Smooth muscle cell (in vitro differentiated cells): ENCODE measurements at regions not wholly inside any gene's neighbourhood (a gene's known extent, or its start where the extent isn't known, plus 50 kb on each side); places are given as distances from the start of the nearest gene placed in this dataset.

ENCODE experiments used
- DNase-seq: peaks from one replicate; lab custom pipeline; 2025; ENCODE audit not compliant: unreplicated experiment; lab: John Stamatoyannopoulos, UW
- H2AFZ ChIP-seq: fragments of 200-600 bp; sonication (generic); 2 replicates; pipeline ENCODE4 v1.6.0; 2016; ENCODE audit warnings: antibody characterized with exemption, low read depth, mild to moderate bottlenecking
- H3F3A ChIP-seq: fragments of 200-600 bp; sonication (generic); 2 replicates; pipeline ENCODE4 v1.6.0; 2017; ENCODE audit warnings: antibody characterized with exemption, low read depth
- H3K27ac ChIP-seq: fragments of 200-600 bp; sonication (generic); 2 replicates; pipeline ENCODE4 v1.5.1; 2016; ENCODE audit warnings: low read depth, mild to moderate bottlenecking
- H3K27me3 ChIP-seq: fragments of 200-600 bp; sonication (generic); 2 replicates; pipeline ENCODE4 v1.6.1; 2016; ENCODE audit warnings: low read depth, mild to moderate bottlenecking
- H3K36me3 ChIP-seq: fragments of 200-600 bp; sonication (generic); 2 replicates; pipeline ENCODE4 v1.5.1; 2016; ENCODE audit warnings: low read depth
- H3K4me1 ChIP-seq: fragments of 200-600 bp; sonication (generic); 2 replicates; pipeline ENCODE4 v1.5.1; 2016; ENCODE audit warnings: low read depth
- H3K4me2 ChIP-seq: fragments of 200-600 bp; sonication (generic); 2 replicates; pipeline ENCODE4 v1.6.0; 2016; ENCODE audit warnings: mild to moderate bottlenecking
- H3K4me3 ChIP-seq: fragments of 200-600 bp; sonication (generic); 2 replicates; pipeline ENCODE4 v1.5.1; 2016; ENCODE audit warnings: mild to moderate bottlenecking
- H3K79me2 ChIP-seq: fragments of 200-600 bp; sonication (generic); 2 replicates; pipeline ENCODE4 v1.6.0; 2016; ENCODE audit warnings: low read depth, mild to moderate bottlenecking
- H3K9ac ChIP-seq: fragments of 200-600 bp; sonication (generic); 2 replicates; pipeline ENCODE4 v1.6.0; 2016; ENCODE audit warnings: low read depth
- H3K9me3 ChIP-seq: fragments of 200-600 bp; sonication (generic); replicated peaks from 2 replicates; pipeline ENCODE4 v1.5.1; 2016; ENCODE audit warnings: low read depth
- H4K20me1 ChIP-seq: fragments of 200-600 bp; sonication (generic); 2 replicates; pipeline ENCODE4 v1.6.0; 2016; ENCODE audit warnings: low read depth
- WGBS: methylation state at CpG from one replicate; pipeline ENCODE4 v1.1.7; 2016; ENCODE audit warnings: low lambda C conversion rate; 5-methylcytosine and 5-hydroxymethylcytosine counted together
- TF ChIP-seq, protein P1 (sequence below): fragments of 200-600 bp; sonication (generic); IDR thresholded peaks from 2 replicates; pipeline ENCODE4 v1.5.1; 2017; ENCODE audit warnings: borderline replicate concordance, mild to moderate bottlenecking, antibody characterized with exemption; ENCODE audit not compliant: insufficient read depth, poor library complexity, severe bottlenecking

- H3K4me2 ChIP-seq = no peak overlapping the region
- H3K9ac ChIP-seq = no peak overlapping the region
- H2AFZ ChIP-seq = no peak overlapping the region
- no peaks in the 10 kb centered on the region for H3K36me3 ChIP-seq
- no peak overlapping the region for H3K27ac ChIP-seq
- WGBS = 68% methylated on average over 2 of the region's 2 CpGs
- peaks cover 9% of the 10 kb centered on the region for H3K4me1 ChIP-seq
- H3K27me3 ChIP-seq = no peaks in the 10 kb centered on the region
- H3K9me3 ChIP-seq = no peaks in the 10 kb centered on the region
- H3K79me2 ChIP-seq = no peaks in the 10 kb centered on the region
- no peak overlapping the region for H3K4me3 ChIP-seq
- H4K20me1 ChIP-seq = no peaks in the 10 kb centered on the region
- TF ChIP-seq, protein P1, sequence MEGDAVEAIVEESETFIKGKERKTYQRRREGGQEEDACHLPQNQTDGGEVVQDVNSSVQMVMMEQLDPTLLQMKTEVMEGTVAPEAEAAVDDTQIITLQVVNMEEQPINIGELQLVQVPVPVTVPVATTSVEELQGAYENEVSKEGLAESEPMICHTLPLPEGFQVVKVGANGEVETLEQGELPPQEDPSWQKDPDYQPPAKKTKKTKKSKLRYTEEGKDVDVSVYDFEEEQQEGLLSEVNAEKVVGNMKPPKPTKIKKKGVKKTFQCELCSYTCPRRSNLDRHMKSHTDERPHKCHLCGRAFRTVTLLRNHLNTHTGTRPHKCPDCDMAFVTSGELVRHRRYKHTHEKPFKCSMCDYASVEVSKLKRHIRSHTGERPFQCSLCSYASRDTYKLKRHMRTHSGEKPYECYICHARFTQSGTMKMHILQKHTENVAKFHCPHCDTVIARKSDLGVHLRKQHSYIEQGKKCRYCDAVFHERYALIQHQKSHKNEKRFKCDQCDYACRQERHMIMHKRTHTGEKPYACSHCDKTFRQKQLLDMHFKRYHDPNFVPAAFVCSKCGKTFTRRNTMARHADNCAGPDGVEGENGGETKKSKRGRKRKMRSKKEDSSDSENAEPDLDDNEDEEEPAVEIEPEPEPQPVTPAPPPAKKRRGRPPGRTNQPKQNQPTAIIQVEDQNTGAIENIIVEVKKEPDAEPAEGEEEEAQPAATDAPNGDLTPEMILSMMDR = no peak
- peaks cover 6% of the 10 kb centered on the region for H3F3A ChIP-seq
- DNase-seq = no peak
These were observed 424.7 kb upstream of the TMPO start for GRCh38 chr12:98090731-98091130.

DNA sequence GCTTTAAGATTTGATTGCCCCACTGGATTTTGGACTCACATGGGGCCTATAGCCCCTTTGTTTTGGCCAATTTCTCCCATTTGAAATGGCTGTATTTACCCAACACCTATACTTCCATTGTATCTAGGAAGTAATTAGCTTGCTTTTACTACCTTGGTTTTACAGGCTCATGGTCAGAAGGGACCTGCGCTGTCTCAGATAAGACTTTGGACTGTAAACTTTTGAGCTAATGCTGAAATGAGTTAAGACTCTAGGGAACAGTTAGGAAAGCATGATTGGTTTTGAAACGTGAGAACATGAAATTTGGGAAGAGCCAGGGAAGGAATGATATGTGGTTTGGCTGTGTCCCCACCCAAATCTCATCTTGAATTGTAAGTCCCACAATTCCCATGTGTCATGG lies 419.0 kb upstream of the TMPO start:
- no peak for DNase-seq
- Histone ChIP-seq H3K4me3 (no peak overlapping the region), H3F3A (no peaks in the 10 kb centered on the region), H3K9ac (no peak overlapping the region), H3K4me1 (no peaks in the 10 kb centered on the region), H3K4me2 (no peak overlapping the region), H4K20me1 (no peaks in the 10 kb centered on the region), H3K27me3 (no peaks in the 10 kb centered on the region), H3K79me2 (no peaks in the 10 kb centered on the region), H3K27ac (no peak overlapping the region), H3K9me3 (no peaks in the 10 kb centered on the region), H3K36me3 (no peaks in the 10 kb centered on the region), H2AFZ (no peak overlapping the region)
- TF ChIP-seq, protein P1 = no peak
- 88% methylated on average over 2 of the region's 2 CpGs for WGBS

DNA sequence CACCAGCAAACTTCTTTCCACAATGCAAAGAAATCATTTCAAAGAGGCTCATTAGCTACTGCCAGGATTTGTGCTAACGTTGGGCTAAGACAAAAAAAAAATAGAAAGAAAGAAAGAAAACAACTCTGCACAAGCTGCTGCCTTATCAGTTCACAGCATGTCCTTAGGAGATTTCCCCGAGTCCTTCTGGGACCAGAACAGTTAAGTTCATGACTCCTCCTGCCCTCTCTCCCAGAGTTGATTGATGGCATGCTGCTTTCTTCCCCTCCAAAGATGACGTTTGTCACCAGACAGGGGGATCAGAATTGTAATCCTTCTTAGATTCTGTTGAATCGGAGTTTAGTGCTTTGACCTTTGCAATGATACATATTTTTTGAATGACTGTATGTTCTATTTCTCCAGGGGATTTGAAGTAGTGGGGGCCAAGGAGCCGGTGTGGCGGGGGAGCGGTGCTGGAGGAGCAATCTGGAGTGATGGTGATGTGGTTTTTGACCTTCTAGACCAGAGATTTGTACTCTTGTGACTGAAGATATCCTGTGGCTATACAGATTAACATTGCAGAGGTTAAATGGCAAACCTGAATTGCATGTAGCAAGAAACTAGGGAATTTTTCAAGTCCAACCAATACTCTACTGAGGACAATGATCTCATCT lies 409.2 kb upstream of the TMPO start:
- Histone ChIP-seq H3K79me2 (no peaks in the 10 kb centered on the region), H3K27me3 (no peaks in the 10 kb centered on the region), H3K4me2 (peak overlapping the region; percentile 46), H3K9me3 (no peaks in the 10 kb centered on the region), H3F3A (no peaks in the 10 kb centered on the region), H3K36me3 (no peaks in the 10 kb centered on the region), H3K9ac (no peak overlapping the region), H2AFZ (no peak overlapping the region), H3K4me1 (no peaks in the 10 kb centered on the region), H4K20me1 (no peaks in the 10 kb centered on the region), H3K27ac (no peak overlapping the region), H3K4me3 (no peak overlapping the region)
- no peak for DNase-seq
- TF ChIP-seq, protein P1 = no peak
- 28% methylated on average over 7 of the region's 7 CpGs for WGBS

- H2AFZ ChIP-seq = no peak overlapping the region
- H3K9me3 ChIP-seq = no peaks in the 10 kb centered on the region
- no peak for DNase-seq
- H3K79me2 ChIP-seq = no peaks in the 10 kb centered on the region
- no peaks in the 10 kb centered on the region for H3K36me3 ChIP-seq
- H4K20me1 ChIP-seq = no peaks in the 10 kb centered on the region
- no peak overlapping the region for H3K9ac ChIP-seq
- H3K27ac ChIP-seq = no peak overlapping the region
- TF ChIP-seq, protein P1 = no peak
- 67% methylated on average over 3 of the region's 3 CpGs for WGBS
- H3K4me1 ChIP-seq = no peaks in the 10 kb centered on the region
- H3K4me2 ChIP-seq = no peak overlapping the region
- H3K27me3 ChIP-seq = no peaks in the 10 kb centered on the region
- H3K4me3 ChIP-seq = no peak overlapping the region
- H3F3A ChIP-seq = no peaks in the 10 kb centered on the region
These were observed 406.1 kb upstream of the TMPO start for GRCh38 chr12:98109266-98109665.
